ENCODE measurements at regions not wholly inside any gene's neighbourhood (a gene's known extent, or its start where the extent isn't known, plus 50 kb on each side); places are given as distances from the start of the nearest gene placed in this dataset.
"Not testable (repeated sequence)": the region's sequence is repeated elsewhere in the genome, so short reads cannot be mapped to it uniquely, and the experiment has no call there.

DNA sequence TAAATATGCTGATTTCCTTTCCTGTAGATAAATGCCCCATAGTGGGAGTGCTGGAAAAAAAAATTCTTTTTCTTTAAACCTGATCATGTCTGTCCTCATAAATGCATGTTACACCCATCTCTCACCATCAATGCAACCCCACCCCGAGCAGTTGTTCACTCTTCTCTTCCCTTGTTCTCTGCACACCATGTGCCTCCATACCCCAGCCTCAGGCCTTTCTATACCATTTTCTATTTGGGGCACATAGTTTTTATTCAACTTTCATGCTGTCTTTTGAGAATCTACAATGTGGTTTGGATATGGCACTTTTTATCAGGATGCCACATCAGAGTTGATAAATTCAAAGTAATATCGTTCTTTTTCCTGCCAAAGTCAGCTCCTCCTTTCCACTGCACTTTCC, 202.6 kb downstream of the POTED start:
- TF ChIP-seq SMARCA5 (IDR thresholded peaks at IDR 0.05); ZNF778 (CRISPR knock-in tag; IDR thresholded peaks at IDR 0.05); JUND (IDR thresholded peaks at IDR 0.05; ENCODE audit: borderline replicate concordance, low read depth, low read length); JUND (tag; IDR thresholded peaks at IDR 0.05; ENCODE audit: borderline replicate concordance, low read depth, low read length); HLTF (IDR thresholded peaks at IDR 0.05); KLF10 (CRISPR knock-in tag; IDR thresholded peaks at IDR 0.05); CHD1 (IDR thresholded peaks at IDR 0.05; ENCODE audit: low read length); NFE2 (IDR thresholded peaks at IDR 0.05; ENCODE audit: low read depth); FOXJ3 (CRISPR knock-in tag; IDR thresholded peaks at IDR 0.05): not testable (repeated sequence)
- TF ChIP-seq, protein P1, sequence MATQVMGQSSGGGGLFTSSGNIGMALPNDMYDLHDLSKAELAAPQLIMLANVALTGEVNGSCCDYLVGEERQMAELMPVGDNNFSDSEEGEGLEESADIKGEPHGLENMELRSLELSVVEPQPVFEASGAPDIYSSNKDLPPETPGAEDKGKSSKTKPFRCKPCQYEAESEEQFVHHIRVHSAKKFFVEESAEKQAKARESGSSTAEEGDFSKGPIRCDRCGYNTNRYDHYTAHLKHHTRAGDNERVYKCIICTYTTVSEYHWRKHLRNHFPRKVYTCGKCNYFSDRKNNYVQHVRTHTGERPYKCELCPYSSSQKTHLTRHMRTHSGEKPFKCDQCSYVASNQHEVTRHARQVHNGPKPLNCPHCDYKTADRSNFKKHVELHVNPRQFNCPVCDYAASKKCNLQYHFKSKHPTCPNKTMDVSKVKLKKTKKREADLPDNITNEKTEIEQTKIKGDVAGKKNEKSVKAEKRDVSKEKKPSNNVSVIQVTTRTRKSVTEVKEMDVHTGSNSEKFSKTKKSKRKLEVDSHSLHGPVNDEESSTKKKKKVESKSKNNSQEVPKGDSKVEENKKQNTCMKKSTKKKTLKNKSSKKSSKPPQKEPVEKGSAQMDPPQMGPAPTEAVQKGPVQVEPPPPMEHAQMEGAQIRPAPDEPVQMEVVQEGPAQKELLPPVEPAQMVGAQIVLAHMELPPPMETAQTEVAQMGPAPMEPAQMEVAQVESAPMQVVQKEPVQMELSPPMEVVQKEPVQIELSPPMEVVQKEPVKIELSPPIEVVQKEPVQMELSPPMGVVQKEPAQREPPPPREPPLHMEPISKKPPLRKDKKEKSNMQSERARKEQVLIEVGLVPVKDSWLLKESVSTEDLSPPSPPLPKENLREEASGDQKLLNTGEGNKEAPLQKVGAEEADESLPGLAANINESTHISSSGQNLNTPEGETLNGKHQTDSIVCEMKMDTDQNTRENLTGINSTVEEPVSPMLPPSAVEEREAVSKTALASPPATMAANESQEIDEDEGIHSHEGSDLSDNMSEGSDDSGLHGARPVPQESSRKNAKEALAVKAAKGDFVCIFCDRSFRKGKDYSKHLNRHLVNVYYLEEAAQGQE (IDR thresholded peaks at IDR 0.05; ENCODE audit: borderline replicate concordance) = not testable (repeated sequence)
- TF ChIP-seq, protein P1 (CRISPR knock-in tag; IDR thresholded peaks at IDR 0.05; ENCODE audit: low read depth) = not testable (repeated sequence)
